ENCODE measurements at regions not wholly inside any gene's neighbourhood (a gene's known extent, or its start where the extent isn't known, plus 50 kb on each side); places are given as distances from the start of the nearest gene placed in this dataset.
"Not testable (repeated sequence)": the region's sequence is repeated elsewhere in the genome, so short reads cannot be mapped to it uniquely, and the experiment has no call there.

DNA sequence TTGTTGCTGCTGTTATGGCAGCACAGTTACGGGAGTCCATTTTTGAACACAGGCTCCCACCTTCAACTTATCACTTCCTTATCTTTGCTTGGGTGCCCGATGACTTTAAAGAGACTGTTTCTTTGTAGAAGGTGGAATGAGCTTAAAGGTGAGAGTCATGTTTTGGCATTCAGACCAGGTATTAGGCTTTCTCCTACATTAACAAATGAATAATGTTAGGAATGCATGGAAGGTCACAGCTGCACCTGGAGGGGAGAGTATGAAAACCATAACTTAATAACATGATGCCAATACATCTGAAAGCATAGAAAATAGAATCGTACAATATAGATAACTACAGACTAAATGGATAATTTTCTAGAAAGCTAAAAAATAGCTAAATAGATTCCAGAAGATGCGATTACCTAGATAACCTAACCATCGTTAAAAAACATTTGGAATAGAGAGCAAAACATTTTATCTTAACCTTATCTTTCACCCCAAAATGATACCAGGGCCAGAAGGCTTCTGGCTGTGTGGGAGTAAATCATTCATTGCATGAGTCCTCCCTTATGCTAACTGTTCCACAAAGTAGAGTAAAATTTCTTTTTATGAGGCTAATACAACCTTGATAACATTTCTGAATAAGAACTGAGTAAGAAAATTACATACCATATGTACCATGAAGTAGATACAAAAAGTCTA lies 126.2 kb upstream of the ADCY2 start:
- Histone ChIP-seq H3K27me3 (ENCODE audit: insufficient read depth, low read length) (no peaks in the 10 kb centered on the region), H2AFZ (ENCODE audit: low read depth, low read length) (no peak overlapping the region), H3K4me3 (ENCODE audit: low read length) (no peak overlapping the region), H3K9me3 (ENCODE audit: low read length) (no peaks in the 10 kb centered on the region), H3K4me1 (ENCODE audit: insufficient read depth, low read length) (no peaks in the 10 kb centered on the region), H3K36me3 (ENCODE audit: insufficient read depth, low read length) (no peaks in the 10 kb centered on the region)

- no peaks in the 10 kb centered on the region for H3K4me1 ChIP-seq (ENCODE audit: insufficient read depth, low read length)
- H3K9me3 ChIP-seq (ENCODE audit: low read length) = no peaks in the 10 kb centered on the region
- H3K27me3 ChIP-seq (ENCODE audit: insufficient read depth, low read length) = no peaks in the 10 kb centered on the region
- no peak overlapping the region for H3K4me3 ChIP-seq (ENCODE audit: low read length)
- H3K36me3 ChIP-seq (ENCODE audit: insufficient read depth, low read length) = no peaks in the 10 kb centered on the region
- no peak overlapping the region for H2AFZ ChIP-seq (ENCODE audit: low read depth, low read length)
Observed at GRCh38 chr5:7271435-7272084, 124.4 kb upstream of the ADCY2 start.

GRCh38 chr5:7272408-7272965 lies 123.5 kb upstream of the ADCY2 start:
- Histone ChIP-seq H2AFZ (ENCODE audit: low read depth, low read length) (no peak overlapping the region), H3K9me3 (ENCODE audit: low read length) (no peaks in the 10 kb centered on the region), H3K4me1 (ENCODE audit: insufficient read depth, low read length) (no peaks in the 10 kb centered on the region), H3K4me3 (ENCODE audit: low read length) (no peak overlapping the region), H3K36me3 (ENCODE audit: insufficient read depth, low read length) (no peaks in the 10 kb centered on the region), H3K27me3 (ENCODE audit: insufficient read depth, low read length) (no peaks in the 10 kb centered on the region)

DNA sequence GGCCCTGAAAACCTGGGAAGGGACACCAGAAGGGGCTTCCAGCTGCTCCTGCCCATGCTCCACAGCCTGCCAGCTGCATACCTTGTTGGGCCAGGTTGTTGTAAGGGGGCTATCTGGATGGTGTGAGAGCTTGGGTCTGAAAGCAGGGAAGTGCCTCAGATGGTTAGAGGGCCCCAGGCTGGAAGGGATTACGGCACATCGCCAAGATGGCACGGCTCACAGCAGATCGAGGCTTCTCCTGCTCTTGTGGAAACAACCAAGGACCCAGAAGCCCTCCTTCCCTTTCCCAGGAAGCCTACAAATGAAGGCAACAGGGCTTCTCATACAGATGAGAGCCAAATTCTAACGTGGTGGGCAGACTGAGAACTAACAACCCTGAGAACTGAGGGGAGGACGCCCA lies 121.7 kb upstream of the ADCY2 start:
- Histone ChIP-seq H3K4me1 (ENCODE audit: insufficient read depth, low read length) (no peaks in the 10 kb centered on the region), H2AFZ (ENCODE audit: low read depth, low read length) (no peak overlapping the region), H3K4me3 (ENCODE audit: low read length) (no peak overlapping the region), H3K36me3 (ENCODE audit: insufficient read depth, low read length) (no peaks in the 10 kb centered on the region), H3K27me3 (ENCODE audit: insufficient read depth, low read length) (no peaks in the 10 kb centered on the region), H3K9me3 (ENCODE audit: low read length) (no peaks in the 10 kb centered on the region)

GRCh38 chr5:7289634-7290033 lies 106.3 kb upstream of the ADCY2 start:
- not testable (repeated sequence) for H3K4me3 ChIP-seq (ENCODE audit: low read length); H3K4me1 ChIP-seq (ENCODE audit: insufficient read depth, low read length); H3K36me3 ChIP-seq (ENCODE audit: insufficient read depth, low read length); H2AFZ ChIP-seq (ENCODE audit: low read depth, low read length); H3K27me3 ChIP-seq (ENCODE audit: insufficient read depth, low read length); H3K9me3 ChIP-seq (ENCODE audit: low read length)

- not testable (repeated sequence) for H3K4me3 ChIP-seq (ENCODE audit: low read length); H3K36me3 ChIP-seq (ENCODE audit: insufficient read depth, low read length); H2AFZ ChIP-seq (ENCODE audit: low read depth, low read length); H3K9me3 ChIP-seq (ENCODE audit: low read length); H3K4me1 ChIP-seq (ENCODE audit: insufficient read depth, low read length); H3K27me3 ChIP-seq (ENCODE audit: insufficient read depth, low read length)
Observed at GRCh38 chr5:7297821-7298220, 98.1 kb upstream of the ADCY2 start.

- not testable (repeated sequence) for H3K4me3 ChIP-seq (ENCODE audit: low read length); H2AFZ ChIP-seq (ENCODE audit: low read depth, low read length); H3K4me1 ChIP-seq (ENCODE audit: insufficient read depth, low read length); H3K36me3 ChIP-seq (ENCODE audit: insufficient read depth, low read length); H3K27me3 ChIP-seq (ENCODE audit: insufficient read depth, low read length); H3K9me3 ChIP-seq (ENCODE audit: low read length)
Observed at GRCh38 chr5:7299731-7300130, 96.2 kb upstream of the ADCY2 start.

- not testable (repeated sequence) for H2AFZ ChIP-seq (ENCODE audit: low read depth, low read length); H3K4me1 ChIP-seq (ENCODE audit: insufficient read depth, low read length); H3K27me3 ChIP-seq (ENCODE audit: insufficient read depth, low read length); H3K9me3 ChIP-seq (ENCODE audit: low read length); H3K36me3 ChIP-seq (ENCODE audit: insufficient read depth, low read length); H3K4me3 ChIP-seq (ENCODE audit: low read length)
Observed at GRCh38 chr5:7305000-7305674, 90.8 kb upstream of the ADCY2 start.

DNA sequence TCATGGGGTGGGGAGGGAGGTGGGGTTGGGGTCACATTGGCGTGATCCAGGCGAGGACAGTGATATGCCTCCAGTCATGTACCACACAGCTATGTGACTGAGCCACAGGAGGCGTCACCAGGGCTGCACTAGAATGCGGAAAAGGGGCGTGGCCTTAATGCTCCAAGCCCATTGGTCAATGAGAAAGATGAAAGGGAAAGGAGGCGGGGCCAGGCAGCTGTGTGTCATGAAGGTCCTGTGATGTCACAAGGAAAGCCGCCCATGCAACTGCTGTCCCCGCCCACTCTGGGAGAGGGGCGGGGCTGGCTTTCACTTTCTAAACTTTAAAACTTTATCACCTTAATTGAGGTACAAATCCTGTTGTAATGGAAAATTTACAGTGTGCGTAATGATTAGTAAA lies 89.4 kb upstream of the ADCY2 start:
- not testable (repeated sequence) for H3K4me1 ChIP-seq (ENCODE audit: insufficient read depth, low read length); H3K9me3 ChIP-seq (ENCODE audit: low read length); H3K36me3 ChIP-seq (ENCODE audit: insufficient read depth, low read length); H3K27me3 ChIP-seq (ENCODE audit: insufficient read depth, low read length); H2AFZ ChIP-seq (ENCODE audit: low read depth, low read length); H3K4me3 ChIP-seq (ENCODE audit: low read length)

- not testable (repeated sequence) for H3K36me3 ChIP-seq (ENCODE audit: insufficient read depth, low read length); H3K4me1 ChIP-seq (ENCODE audit: insufficient read depth, low read length); H2AFZ ChIP-seq (ENCODE audit: low read depth, low read length); H3K4me3 ChIP-seq (ENCODE audit: low read length); H3K9me3 ChIP-seq (ENCODE audit: low read length); H3K27me3 ChIP-seq (ENCODE audit: insufficient read depth, low read length)
Observed at GRCh38 chr5:7307709-7308108, 88.2 kb upstream of the ADCY2 start.

- not testable (repeated sequence) for H3K4me3 ChIP-seq (ENCODE audit: low read length); H3K27me3 ChIP-seq (ENCODE audit: insufficient read depth, low read length); H2AFZ ChIP-seq (ENCODE audit: low read depth, low read length); H3K9me3 ChIP-seq (ENCODE audit: low read length); H3K36me3 ChIP-seq (ENCODE audit: insufficient read depth, low read length); H3K4me1 ChIP-seq (ENCODE audit: insufficient read depth, low read length)
Observed at GRCh38 chr5:7309715-7310114, 86.2 kb upstream of the ADCY2 start.

GRCh38 chr5:7310656-7311055 lies 85.3 kb upstream of the ADCY2 start:
- H3K4me1 ChIP-seq (ENCODE audit: insufficient read depth, low read length); H3K27me3 ChIP-seq (ENCODE audit: insufficient read depth, low read length); H3K4me3 ChIP-seq (ENCODE audit: low read length); H3K36me3 ChIP-seq (ENCODE audit: insufficient read depth, low read length); H2AFZ ChIP-seq (ENCODE audit: low read depth, low read length); H3K9me3 ChIP-seq (ENCODE audit: low read length): not testable (repeated sequence)

- Histone ChIP-seq H3K4me3 (ENCODE audit: low read length) (no peak overlapping the region), H3K36me3 (ENCODE audit: insufficient read depth, low read length) (no peaks in the 10 kb centered on the region), H3K4me1 (ENCODE audit: insufficient read depth, low read length) (peaks cover 7% of the 10 kb centered on the region), H3K9me3 (ENCODE audit: low read length) (no peaks in the 10 kb centered on the region), H3K27me3 (ENCODE audit: insufficient read depth, low read length) (no peaks in the 10 kb centered on the region), H2AFZ (ENCODE audit: low read depth, low read length) (peak overlapping the region; percentile 29)
Observed at GRCh38 chr5:7315118-7315517, 80.8 kb upstream of the ADCY2 start.
